ENCODE measurements at regions not wholly inside any gene's neighbourhood (a gene's known extent, or its start where the extent isn't known, plus 50 kb on each side); places are given as distances from the start of the nearest gene placed in this dataset.
A peak's percentile ranks its signal among the peaks of the same experiment; 100 is the strongest.
"Not testable (repeated sequence)": the region's sequence is repeated elsewhere in the genome, so short reads cannot be mapped to it uniquely, and the experiment has no call there.

DNA sequence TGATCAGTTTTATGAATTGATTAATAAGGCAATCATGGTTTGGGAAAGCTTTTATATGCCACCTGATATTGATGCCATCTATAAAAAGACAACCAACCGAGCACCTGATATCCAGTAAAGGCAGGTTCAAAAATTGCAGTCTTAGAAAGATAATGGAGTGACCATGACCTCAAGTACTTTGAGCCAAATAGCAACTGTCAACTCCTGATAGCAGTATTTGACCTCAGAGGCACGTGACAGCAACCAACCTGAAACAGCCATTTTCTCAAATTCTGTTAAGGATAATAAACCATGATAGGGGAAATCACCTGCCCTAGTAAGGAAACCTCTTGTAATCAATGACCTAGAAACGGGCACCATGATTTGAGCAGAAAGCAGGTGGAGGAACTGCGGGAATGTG is 77.1 kb upstream of the NFE2L3 start:
- no peak for DNase-seq (ENCODE audit: low read depth, low spot score)

DNA sequence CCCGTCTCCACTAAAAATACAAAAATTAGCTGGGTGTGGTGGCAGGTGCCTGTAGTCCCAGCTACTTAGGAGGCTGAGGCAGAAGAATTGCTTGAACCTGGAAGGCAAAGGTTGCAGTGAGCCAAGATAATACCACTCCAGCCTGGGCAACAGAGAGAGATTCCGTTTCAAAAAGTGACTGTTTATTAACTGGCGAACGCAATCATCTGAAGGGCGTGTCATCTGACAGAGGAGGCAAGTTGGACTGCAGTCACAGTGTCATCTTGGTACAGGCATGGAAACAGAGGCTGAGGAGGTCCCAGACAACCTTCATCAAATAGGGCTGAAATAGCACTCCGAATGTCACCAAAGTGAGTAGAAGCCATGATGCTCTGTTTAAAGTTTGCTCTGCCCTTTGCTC is 75.3 kb upstream of the NFE2L3 start:
- DNase-seq (ENCODE audit: low read depth, low spot score): no peak

DNA sequence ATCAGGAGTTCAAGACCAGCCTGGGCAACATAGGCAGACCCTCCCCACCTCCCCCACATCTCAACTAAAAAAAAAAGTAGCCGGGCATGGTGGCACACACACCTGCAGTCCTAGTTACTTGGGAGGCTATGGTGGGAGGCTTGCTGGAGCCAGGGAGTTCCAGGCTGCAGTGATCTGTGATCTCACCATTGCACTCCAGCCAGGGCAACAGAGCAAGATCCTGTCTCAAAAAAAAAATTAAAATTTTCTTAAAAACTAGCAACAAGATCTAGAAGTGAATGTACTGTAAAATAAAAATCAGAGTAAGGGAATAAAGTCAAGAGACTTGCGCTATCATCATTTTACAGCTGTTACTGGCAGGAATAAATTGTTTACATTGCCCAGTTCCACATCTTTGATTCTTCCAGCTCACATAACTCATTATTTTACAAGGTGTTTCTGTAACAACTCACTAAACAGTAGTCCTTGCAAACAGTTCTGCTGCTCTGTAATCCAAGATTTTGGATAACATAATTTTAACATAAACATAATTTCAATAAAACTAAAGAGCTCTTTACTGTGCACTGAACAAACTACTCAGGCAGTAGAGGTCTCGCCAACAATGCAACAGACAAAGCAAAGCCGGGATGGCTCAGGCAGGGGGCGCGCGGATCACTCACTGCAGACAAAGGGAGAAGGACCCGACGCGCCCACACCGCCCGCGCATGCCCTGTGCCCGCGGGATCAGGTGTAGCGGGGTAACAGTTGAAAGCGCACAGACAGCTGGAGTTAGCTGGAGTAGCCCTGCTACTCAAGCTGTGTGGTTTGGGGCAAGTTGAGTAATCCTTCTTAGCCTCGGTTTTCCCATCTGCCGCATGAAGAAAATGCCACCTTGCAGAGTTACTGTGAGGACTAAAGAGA is 73.3 kb upstream of the NFE2L3 start:
- no peak for DNase-seq (ENCODE audit: low read depth, low spot score)

DNA sequence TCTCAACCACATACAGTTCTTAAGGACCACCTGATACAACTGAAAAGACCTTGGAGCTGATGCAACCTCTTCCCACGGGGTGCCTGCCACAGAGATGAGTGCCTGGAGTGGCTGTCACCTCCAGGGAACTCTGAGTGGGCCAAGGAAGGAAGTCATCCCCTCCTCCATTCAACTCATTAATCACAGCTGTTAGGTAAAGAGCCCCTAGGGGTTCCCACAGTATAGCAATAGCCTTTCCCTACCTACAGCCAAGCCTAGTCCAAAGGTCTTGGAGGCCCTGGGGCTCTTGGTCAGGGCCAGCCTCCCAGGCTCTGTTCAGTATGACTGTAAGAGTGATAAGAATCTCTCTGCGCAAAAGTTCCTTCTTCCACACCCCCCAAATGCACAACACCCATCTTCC is 70.4 kb upstream of the NFE2L3 start:
- DNase-seq (ENCODE audit: low read depth, low spot score): no peak

DNA sequence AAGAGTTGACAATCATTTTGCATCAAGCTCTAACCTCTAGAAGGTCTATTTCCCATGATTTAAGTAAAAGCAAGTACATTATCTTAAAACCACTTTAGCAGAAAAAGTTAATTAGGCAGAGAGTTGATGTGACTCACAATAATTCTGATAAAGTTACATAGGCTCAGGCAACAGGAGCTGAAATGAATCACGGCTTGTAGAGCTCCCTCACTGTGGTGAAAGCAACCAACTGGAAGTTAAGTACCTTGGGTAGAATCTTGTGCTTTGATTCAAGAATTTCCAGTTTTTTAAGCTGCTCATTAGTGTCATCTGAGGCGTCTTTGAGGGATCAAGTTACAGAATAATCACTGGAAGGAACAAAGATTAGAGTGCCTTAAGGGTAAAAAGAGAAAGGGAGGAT is 68.9 kb upstream of the NFE2L3 start:
- no peak for DNase-seq (ENCODE audit: low read depth, low spot score)

DNA sequence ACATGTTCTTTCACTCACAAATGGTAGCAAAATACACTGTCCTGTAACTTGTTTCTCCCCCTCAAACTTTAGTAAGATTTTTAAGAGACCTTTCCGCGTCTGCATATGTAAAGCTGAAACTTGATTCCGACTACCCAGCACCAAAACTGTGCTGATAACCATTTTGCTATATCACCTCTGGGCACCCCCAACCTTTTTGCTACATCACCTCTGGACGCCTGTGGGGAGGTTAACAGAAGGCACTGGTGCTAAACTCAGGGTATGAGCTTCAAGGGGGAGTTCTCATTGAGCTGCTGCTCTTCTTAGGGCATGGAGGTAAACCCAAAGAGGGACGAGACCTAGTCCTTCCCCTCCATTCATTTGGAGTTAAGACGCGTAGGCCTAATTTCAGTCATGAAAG is 67.6 kb upstream of the NFE2L3 start:
- DNase-seq (ENCODE audit: low read depth, low spot score): no peak

DNA sequence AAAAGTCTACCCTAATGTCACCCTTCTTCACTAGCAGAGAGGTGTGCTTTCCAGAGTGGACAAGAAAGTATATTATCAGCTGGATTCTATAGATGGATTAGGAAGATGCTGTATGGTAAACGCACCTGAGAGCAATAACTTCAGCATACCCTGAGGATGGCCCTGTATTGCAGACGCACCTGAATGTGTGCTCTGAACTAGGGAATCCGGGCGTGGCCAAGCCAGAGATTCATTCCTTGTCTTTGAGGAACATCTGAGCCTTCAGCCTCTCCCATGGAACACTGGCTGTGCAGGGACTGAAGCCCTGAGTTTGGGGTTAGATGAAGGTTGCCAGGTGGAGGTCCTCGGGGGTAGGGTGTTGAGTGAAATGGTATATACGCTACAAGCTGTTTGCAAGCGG is 66.2 kb upstream of the NFE2L3 start:
- DNase-seq (ENCODE audit: low read depth, low spot score): no peak

DNA sequence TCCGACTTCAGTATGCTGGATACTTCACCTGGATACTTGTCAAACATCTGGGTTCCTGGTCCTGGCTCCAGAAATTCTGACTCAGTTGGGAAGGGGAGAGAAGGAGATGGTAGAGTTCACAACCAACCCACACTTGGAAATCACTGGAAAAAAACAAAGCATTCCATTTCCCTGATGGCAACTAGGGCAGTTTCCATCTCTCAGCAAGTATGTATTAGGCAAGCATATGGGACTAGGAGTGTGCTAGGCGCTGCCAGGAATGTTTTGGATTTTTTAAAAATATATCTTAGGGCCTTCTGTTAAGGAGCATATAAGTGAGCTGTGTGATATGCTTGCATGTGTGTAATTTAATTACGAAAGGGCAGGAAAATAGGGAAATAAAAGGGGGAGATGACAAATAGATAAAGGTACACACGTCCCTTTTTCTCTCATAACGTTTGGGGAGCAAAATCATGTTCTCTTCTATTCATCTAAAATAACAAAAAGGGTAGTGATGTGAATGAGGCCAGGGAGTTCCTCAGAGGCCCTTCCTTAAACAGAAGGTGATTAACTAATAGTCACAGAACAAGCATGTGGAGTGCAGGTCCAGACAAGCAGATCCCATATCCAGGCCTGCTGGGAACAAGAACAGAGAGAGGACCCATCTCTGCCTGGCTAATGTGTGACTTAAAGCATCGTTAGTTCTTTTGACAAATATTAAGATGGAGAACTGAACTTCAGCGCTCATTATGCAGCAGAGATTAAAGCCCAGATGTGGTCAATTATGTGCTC is 64.5 kb upstream of the NFE2L3 start:
- no peak for DNase-seq (ENCODE audit: low read depth, low spot score)

DNA sequence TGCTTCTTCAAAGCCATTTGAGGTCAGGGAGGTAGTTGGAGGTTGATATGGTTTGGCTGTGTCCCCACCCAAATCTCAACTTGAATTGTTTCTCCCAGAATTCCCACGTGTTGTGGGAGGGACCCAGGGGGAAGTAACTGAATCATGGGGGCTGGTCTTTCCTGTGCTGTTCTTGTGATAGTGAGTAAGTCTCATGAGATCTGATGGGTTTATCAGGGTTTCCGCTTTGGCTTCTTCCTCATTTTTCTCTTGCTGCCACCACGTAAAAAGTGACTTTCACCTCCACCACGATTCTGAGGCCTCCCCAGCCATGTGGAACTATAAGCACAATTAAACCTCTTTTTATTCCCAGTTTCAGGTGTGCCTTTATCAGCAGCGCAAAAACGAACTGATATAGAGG is 62.5 kb upstream of the NFE2L3 start:
- not testable (repeated sequence) for DNase-seq (ENCODE audit: low read depth, low spot score)

DNA sequence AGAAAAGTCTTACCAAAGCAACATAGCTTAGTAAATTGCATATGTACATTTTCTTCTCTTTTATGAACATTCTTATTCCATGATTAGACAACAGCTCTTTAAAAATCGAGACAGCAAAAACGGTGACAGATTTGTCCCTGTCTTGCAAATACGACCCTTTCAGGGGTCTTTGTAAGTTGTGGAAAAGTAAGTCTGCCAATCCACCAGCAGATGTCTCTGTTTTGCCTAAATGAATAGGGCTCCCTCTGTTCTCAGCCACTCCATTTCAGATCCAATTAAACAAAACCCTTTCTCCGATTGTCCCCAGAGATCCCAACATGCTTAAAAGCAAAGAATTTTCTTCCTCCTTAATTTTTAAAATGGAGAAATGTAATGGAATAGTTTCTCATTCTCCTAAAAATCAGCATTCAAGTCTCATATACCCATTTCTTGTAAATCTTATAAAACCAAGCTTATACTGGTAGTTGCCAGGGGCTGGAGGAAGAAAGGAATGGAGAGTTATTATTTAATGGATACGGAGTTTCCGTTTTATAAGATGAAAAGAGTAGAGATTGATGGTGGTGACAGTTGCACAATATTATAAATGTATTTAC is 61.0 kb upstream of the NFE2L3 start:
- DNase-seq (ENCODE audit: low read depth, low spot score): peak; percentile 43

DNA sequence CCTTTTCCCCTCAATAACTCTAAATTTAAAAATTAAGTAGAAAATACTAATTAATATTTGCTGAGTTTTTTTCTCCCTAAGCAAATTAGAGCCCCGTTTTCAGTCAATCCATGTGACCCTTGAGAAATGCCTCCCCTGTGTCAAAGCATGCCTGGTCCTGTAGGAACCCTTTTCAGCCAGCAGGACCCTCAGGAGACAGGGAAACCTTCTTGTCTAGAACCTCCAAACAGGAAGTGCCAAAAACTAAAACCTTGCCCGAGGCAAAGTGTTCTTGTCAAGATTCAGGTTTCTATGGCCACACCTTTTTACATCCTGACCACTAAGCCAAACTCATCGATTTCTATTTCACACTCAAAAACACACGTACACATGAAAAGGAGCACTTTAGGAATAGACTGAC is 60.1 kb upstream of the NFE2L3 start:
- DNase-seq (ENCODE audit: low read depth, low spot score): no peak

DNA sequence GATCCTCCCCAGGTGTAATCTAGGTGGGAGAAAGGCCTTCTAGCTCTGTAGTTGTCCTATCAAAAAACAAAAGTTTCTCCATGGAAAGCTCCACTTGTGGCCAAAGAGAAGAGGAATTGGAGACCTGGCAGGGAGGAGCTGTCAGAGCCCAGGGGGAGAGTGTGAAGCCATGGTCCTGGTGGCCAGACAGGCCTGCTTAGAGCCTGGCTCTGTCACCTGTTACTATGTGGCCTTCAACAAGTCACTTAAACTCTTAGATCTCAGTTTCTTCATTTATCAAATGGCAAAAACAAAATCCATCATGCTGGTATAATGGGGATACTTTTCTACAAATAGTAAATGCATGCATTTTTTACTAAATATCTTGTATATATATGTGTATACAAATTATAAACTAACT is 59.0 kb upstream of the NFE2L3 start:
- no peak for DNase-seq (ENCODE audit: low read depth, low spot score)

DNA sequence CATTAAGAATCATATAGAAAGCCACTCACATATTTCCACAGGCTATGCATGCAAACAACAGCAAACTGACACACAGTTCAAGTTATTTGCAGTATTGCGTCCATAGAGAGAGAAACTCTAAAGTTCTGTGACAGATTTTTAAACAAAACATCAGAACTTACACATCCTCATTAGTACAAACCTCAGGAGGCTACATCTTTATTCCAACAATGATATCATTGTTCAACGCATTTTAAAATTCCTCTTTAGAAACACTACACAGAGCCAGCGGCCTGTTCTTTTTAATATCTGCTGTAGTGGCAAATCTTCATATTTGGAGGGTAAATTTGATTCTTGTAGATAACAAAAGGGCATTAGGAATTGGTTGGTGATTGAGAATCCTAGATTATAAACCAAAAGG is 55.9 kb upstream of the NFE2L3 start:
- no peak for DNase-seq (ENCODE audit: low read depth, low spot score)

DNA sequence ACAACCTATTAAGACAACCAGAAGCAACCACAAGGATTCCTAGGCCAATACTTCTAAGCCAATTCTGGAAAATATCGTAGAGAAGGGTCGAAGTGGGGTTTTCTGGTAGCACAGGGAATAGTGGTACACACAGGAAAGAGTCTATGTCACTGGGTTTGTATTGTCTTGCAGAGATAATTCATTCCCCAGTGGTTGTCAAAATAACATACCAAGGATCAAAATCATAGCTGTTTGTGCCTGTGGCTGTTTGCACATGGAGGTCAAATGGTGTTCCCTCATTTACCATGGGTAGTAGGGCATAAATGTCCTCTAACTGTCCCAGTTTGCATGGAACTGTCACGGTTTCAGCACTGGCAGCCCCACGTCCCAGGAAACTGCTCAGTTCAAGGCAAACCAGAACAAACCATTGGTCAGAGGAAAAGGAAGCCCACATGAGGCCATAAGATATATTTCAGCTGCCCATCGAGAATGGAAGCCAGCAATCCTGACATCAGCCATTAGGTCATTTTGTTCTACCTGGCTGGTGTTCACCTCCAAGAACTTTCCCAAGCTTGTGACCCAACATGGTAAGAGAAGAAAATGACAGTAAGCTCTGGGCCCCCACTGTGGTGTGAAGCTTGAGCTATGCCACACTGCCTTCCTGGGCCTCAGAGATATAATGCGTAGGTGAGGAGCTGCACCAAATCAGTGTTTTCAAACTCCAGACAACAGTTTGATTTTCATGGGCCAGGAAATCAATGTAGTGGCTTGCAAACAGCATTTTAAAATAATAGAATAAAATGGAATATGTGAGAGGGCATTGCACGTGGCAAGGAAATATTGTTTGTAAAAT is 53.9 kb upstream of the NFE2L3 start:
- no peak for DNase-seq (ENCODE audit: low read depth, low spot score)

DNA sequence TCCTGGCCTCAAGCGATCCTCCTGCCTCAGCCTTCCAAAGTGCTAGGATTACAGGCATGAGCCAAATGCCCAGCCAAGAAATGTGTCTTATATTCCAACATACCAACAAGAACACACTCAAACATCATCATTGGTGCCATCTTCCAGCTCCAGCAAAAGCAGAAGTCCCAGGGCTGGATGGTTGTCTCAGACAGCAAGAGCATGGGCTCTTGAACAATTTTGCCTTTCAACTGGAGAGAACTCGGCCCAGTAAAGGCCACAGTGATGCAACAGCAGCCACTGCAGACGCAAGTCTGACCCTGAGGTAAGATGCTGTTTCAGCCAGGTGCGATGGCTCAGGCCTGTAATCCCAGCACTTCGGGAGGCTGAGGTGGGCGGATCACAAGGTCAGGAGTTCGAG is 52.8 kb upstream of the NFE2L3 start:
- DNase-seq (ENCODE audit: low read depth, low spot score): no peak

DNA sequence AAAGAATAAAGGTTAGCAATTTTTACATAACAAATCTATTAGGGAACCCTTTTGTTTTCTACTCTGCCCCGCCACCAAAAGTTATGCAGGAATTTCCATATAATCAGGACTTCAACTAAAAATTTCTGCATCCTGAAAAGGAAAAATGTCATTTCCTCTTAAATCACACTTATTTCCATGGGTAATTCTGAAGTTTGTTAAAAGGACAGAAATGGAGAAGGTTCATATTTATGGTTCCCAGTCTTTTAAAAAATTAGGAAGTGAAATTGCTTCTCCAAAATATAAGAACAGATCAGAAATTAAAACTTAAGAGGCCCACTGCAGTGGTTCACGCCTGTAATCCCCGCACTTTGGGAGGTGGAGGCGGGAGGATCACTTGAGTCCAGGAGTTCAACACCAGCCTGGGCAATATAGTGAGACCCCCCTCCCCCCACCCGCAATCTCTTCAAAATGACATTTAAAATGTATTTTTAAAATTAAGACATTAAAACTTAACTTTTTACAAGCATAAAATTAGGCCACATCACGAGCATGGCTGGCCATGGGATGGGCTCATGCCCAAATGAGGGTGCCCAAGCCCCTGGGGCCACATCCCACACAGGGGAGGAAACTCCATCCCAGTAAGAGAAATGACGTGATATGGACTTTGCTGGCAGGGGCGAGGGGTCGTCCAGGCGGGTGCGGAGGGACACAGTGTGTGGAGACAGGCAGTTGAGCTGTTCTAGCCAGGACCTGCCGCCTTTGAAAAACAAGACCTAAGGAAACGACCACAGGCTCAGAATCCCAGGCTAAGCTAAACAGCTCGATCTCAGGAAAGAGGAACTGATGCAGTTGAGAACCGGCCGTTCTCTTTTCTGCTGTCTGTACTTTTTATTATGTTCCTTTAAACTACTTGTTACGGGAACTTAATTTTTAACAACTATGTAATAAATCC is 51.3 kb upstream of the NFE2L3 start:
- DNase-seq (ENCODE audit: low read depth, low spot score): no peak

DNA sequence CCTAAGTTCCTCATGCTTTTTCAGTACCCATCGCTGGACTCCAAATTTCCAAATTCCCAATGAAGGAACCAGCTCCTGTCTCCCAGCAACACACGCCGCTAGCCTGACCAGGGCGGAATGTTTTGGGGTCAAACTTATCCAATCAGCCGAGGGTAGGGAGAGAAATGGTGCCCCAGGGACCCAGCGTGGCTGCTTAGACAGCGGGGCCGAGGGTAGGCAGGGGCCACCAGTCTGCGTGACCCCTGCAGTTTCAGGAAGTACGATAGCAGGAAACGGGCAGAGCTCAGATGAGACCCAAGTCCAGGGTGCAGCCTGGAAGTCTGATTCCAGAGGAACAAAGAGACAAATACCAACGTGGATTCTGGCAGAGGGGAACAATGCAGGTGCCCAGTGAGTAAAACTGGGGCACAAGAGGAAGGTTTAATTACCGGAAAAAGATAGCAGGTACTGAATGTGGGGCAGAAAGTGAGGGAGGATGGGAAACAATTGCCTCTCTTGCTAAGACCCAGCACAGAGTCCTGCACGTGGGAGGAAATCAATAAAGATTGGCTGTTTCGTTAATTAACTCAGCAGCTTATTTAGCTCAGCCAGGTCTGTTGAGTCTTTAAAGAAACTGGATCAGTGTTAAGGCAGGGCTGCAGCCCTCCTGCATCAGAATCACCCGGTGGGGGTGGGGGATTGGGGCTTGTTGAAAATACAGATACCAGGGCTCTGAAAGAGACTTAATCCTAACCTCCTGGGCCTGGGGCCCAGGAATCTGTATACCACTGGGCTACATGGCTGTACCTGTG is 50.4 kb upstream of the NFE2L3 start:
- no peak for DNase-seq (ENCODE audit: low read depth, low spot score)

DNA sequence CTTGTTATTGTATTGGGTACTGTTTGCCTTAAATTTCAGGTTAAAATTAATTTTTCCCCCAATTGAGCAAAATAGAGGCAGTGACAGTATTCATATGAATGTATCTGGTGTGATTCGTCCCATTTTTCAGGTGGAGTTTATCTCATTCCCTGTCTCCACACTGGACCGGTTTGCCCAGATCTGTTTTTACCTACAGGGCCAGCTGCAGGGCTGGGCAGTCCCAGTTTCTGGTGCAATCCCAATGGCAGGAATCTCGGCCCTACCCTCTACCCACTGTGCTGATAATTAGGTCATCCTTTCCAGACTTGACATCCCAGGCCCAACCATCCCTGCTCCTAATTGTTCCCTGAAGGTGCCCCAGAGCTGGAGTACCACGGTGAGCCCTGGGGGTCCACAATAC is 49.8 kb upstream of the NFE2L3 start:
- DNase-seq (ENCODE audit: low read depth, low spot score): no peak
